ENCODE measurements at regions not wholly inside any gene's neighbourhood (a gene's known extent, or its start where the extent isn't known, plus 50 kb on each side); places are given as distances from the start of the nearest gene placed in this dataset.

DNA sequence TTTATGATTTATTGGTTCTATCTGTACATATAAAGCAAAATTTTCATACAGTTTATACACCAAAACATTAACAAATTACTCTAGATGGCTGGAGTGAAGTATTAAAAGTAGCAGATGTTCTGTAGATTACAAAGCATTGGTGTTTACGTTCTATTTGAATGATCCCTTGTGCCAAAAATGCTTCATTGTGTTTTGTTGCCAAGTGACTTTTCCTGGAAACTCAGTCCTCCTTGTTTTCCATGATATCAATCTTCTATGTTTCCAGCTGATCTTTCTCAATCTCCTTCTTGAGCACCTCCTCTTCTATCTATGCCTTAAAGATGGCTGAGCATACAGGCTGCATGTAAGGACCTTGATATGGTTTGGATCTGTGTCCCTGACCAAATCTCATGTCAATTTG, 263.6 kb upstream of the CTSO start:
- DNase-seq = no peak

DNA sequence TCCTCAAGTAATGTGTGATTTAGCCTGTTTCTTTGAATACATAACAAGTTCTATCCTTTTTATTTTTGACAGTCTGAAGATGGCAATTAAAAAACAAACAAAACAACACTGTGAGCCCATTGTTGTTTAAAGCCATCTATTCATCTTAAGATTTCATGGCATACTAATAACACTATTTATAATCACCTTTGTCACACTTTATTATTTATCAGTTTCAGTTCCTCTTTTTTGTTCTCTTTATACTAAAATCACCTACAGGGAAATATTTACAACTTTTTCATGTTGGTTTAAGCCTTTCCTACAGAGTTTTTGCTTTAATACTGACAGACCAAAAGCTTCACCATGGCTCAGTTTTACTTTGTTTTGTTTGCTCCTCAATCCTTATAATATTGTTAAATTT, 247.4 kb upstream of the CTSO start:
- no peak for DNase-seq

DNA sequence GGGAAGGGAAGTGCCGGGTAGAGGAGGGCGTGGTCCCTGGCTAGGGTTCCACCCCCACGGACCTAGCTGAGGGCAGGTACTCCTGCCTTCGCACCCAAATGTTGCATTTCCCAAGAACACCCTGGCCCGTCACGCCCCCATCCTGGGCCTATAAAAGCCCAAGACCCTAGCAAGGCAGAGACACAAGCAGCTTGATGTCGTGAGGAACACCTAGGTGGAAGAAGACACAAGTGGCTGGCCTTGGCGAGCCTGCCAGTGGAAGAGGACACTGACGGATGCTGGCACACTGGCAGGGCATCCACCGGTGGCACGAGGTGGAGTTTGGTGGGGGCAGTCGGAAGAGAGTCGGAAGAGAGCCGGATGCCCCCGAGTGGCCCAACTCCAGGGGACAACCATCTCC, 244.8 kb upstream of the CTSO start:
- DNase-seq = no peak

DNA sequence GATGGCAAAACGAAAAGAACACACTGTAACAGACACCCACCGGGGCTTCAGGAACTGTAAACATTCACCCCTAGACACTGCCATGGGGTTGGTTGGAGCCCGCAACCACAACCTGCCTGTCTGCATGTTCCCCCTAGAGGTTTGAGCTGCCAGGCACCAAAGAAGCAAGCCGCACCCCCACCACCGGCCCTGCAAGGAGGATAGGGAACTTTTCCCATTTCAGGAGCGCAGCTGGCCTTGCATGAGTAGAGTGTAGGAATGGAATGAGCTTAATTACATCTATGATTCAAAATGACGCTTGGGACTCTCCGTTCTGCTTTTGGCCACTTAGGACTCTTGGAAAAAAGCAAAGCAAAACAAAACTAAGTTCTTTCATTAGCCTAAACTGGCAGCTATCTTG, 243.6 kb upstream of the CTSO start:
- no peak for DNase-seq

DNA sequence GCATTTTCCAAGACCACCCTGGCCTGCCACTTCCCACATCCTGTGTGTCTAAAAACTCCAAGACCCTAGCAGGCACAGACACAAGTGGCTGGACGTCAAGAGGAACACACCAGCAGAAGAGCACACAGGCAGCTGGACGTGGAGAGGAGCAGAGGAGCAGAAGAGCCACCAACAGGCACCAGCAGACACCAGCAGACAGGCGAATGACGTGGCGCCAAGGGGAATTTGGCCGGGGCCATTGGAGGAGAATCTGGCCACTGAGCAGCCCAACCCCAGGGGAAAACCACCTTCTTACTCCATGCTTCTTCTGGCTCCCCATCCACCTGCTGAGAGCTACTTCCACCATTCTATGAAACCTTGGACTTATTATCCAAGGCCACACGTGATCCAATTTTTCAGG, 243.1 kb upstream of the CTSO start:
- DNase-seq = no peak

DNA sequence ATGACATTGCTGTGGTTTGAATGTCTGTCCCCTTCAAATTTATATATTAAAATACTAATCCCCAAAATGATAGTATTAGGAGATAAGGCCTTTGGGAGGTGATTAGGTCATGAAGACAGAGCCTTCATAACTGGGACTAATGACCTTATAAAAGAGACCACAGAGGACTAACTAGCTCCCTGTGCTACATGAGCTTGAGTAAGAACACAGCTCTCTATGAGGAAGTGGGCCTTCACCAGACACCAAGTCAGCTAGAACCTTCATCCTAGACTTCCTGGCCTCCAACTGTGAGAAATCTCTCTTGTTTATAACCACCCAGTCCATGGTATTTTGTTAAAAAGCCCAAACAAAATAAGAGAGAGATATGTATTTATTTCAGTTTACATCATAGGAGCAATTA, 242.2 kb upstream of the CTSO start:
- no peak for DNase-seq

DNA sequence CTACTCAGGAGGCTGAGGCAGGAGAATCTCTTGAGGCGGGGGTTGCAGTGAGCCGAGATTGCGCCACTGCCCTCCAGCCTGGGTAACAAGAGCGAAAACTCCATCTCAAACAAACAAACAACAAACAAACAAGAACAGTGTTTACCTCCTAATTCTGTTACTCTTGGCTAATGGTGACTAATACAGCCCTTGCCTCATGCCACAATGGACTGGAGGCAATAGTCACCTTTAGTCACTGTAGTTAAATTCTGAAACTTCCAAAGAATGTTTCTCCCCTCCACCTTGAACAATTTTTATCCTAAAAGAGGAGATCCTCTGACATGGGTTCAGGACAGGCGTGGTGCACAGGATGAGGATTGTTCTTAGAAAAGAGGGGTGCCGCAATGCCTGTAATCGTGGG, 241.2 kb upstream of the CTSO start:
- DNase-seq = no peak

DNA sequence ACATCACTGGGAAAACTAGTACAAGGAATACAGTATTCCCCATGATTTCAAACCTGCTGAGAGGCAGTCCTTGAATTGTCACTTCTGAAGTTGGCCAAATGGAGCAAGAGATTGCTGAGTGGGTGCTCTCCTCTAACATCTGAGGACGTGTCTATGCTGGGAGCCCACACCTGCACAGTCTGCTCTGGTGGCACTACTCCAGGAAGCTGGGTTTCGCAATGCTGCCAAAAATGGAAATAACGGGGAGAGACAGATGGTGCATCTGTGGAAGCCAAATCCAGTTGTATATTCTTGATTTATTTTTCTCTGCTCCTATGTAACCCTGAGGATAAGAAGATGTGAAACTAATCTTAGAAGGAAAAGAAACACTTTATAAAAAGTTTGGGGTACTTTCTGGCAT, 240.1 kb upstream of the CTSO start:
- no peak for DNase-seq

DNA sequence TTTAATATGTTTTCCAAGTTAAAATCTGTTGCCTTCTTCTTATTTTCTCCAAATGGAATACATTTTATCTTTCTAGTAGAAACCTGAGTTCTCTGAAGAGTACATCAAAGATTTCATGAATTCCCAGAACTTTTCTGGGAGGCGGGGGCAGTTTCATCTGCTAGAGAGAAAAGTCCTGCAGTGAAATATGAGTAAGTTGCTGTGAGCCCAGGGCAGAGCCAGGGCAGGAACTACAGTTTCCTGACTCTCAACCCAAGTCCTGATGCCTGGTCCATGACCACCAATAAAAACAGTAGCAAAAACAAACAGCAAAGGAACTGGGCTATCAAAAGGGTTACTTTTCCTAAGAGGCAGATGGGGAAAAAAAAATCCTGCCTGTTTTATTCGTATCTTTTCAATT, 239.4 kb upstream of the CTSO start:
- no peak for DNase-seq

DNA sequence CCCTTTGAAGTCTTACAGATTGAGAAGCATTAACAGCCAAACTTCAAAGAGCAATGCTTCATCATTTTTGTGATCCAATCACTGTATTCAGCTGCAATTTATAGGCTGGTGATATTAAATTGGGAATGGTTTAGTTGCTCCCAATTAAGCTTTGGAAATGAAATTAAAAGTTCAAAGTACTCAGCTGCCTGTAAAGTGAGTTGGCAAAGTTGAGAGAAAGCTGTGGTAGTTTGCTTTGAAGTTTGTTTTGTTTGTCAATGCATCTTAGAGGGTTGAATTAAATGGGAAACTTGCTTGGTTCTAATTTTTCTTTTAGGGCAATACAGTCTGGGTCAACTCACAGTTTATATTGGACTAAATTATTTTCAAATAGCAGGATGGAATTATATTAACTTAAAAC, 238.4 kb upstream of the CTSO start:
- DNase-seq = no peak

DNA sequence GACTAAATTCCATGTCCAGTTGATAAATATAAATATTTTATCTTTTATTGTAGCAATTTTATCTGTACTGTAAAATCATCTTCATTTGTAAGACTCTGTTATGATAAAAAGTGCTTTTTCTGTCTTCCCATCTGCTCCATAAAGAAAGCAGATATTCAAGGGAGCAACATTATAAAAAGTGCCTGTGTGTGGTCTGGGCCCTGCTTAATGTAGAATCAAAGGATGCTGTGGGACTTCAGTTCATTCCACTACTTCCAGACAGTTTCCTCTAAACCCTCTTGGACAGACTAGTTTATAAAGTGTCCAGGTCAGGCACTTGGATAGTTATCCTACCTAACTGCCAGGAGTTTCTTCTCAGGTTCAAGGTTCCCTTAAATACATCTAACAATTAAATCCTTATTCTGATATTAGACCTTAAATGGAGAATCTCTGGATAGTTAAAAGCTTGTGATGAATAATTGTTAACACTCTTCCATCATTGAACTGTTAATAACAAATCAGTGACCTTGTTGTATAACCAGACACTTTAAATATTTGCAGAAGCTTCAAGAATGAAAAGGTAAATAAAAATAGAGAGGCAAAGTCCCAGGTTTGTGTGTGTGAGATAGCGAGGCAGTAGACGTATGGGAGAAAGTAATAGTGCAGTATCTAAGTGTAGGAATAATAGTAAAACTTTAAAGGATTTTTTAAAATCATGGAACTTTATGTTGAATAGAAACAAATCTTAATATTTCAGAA, 237.5 kb upstream of the CTSO start:
- no peak for DNase-seq

DNA sequence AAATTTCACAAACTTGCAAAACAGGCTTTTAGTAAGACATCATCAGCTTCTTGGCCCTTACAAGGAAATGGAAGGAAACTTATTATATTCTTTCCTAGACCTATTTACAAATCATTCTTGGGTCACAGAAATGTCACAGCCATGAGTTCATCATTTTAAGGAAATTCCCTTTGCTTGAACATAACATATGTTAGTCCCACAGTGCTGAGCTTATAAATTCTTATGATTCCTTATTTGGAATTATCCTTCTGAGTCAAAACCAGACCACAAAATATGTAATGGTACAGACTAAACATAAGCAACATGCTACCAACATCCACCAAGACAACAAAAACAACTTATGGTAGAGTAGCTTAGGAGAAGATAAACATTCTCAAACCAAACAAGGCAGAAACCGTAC, 236.9 kb upstream of the CTSO start:
- DNase-seq = no peak

DNA sequence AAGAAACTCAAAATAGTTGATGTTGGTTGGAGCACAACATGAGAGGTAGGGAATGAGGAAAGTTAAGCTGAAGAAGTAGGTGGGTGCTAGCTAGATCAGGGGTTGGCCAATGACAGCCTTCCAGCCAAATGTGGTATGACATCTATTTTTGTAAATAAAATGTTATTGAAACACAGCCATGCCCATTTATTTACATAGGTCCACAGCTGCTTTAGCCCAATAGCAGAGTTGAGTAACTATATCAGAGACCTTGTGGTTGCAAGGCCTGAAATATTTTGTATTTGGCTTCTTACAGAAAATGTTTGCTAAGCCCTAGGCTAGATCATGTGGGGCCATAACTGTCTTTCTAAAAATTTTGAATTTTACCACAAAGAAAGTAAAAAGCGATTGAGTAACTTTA, 234.9 kb upstream of the CTSO start:
- DNase-seq = no peak

DNA sequence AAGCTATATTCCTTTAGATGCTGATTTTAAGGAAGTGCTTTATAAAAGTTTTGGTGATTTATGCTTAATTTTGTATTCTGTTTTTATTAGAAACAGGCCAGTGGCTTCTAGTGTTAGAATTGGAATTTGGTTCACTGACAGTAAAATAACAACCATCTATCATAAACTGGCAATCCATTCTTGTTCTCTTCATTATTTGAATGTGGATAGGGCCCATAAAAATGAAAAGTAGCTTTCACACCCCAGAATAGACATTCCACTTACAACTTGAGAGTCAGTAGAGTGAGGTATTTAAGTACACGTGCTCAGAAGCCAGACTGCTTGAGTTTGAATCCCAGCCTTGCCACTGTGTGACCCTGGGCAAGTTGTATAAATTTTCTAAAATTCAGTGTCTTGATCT, 232.4 kb upstream of the CTSO start:
- DNase-seq = no peak

DNA sequence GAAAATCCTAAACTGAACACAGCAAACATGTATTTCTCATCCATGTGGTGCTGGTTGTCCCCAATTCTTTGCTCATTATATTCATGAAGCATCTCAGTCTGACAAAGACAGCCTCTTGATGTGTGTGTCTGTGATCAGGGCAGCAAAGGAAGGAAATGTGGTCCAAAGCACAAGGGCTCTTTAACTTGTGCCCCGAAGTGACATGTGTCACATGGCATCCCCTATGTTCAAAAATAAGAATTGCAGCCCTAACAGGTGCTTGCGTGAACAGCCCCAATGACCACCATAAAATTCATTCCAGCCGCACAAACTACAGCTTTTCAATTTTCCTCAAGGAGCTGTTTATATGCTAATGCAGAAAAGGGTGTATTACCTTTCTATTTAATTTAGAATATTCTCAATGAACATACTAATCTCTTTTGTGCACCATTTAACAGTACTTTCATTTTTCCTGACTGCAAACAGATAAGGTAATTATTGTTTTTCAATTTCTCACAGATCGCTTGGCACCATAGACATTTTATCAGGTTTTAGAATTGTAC, 231.9 kb upstream of the CTSO start:
- DNase-seq = no peak

DNA sequence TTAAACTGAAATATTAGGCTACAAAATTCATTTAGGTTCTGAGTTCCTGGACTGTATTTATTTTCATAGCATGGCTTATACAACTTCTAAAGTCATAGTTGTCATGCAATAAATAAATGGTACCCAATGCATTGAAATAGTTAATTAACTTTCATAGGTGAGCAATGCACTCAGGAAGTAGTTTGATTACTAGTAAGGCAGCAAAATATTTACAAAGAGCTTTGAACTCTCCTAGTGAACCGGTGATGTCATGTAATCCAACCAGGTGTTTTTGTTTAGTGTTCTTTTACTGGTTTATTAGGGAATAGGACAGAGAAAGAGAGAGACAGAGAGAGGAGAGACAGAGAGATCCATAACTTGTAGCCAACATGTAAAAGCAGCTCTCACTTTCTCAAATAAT, 228.6 kb upstream of the CTSO start:
- no peak for DNase-seq

DNA sequence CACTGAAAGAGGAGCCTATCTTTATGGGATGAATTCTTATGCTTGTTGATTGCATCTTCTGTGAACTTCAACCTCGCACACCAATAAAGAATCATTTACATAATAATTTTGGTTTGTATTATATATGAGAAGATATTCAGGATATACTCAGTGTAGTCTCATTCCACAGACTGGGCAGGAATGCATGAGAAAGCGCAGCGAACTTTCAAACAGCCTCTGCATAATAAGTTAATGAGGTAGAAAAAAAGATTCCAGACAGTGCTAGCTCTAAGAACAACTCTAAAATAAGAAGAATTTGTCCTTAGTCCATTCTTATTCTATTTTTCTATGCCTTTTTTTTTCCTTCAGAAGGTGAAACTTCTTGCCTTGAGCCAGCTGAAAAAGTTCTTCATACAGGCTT, 224.3 kb upstream of the CTSO start:
- no peak for DNase-seq

DNA sequence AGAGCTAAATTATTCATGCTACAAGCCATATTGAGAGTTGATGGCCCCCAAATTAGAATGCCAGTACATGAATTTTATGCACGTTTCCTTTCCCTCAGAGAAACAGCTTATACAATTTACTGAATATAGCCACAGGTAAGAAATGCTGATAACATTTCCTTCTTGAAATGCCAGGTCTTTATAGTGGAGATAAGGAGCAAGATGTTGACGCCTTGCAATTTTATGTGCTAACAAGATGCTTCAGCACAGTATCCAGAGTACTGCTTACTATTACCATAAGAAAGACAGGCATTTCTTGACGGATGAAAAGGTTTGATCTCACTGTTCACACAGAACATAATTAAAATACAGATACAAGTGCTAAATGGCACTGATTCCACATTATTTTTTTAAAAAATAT, 223.2 kb upstream of the CTSO start:
- no peak for DNase-seq

DNA sequence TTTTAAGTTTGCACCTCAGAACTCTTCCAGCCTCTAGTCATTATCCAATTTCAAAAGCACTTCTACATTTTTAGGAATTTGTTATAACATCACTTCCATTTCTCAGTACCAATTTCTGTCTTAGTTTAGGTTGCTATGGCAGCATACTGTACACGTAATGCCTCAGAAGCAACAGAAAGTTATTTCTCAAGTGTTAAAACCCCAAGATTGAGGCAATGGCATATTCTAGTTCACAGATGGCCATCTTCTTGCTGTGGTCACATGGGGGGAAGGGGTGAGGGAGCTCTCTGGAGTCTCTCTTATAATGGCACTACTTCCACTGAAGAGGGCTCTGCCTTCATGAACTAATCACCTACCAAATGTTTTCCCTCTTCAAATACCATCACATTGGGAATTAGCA, 220.3 kb upstream of the CTSO start:
- DNase-seq = no peak

DNA sequence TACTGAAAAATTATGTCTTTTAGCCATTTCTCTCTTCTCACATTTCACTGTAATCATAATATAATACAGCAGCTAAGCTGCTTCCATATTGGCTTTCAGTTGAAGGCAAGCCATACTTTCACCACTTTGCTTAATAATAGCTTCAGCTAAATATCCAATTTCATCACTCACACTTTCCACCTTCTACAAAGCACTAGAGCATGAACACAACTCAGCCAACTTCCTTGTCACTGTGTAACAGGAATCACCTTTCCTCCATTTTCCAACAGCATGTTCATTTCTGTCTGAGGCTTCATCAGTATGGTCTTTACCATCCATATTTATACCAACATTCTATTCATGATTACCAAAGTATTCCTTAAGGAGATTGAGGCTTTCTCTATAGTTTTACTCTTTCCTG, 219.8 kb upstream of the CTSO start:
- no peak for DNase-seq

DNA sequence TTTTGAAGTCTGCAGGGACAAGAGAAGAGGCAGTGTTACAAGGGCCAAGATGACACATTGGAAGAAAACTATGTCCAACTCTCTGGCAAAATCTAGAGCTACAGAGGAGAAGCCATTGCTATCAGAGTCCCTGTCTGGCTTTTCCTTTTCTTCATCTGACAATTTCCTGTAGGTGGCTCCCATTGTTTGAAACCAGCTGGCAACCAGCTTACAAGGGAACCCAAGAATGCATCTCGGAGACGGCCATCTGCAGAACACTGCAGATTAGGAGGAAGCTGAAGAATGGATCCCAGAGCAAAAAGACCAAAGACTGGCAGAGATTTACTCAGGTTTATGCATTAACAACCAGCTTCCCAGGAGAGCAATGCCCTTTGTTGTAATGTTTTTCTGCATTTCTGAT, 216.2 kb upstream of the CTSO start:
- peak; percentile 52 for DNase-seq

DNA sequence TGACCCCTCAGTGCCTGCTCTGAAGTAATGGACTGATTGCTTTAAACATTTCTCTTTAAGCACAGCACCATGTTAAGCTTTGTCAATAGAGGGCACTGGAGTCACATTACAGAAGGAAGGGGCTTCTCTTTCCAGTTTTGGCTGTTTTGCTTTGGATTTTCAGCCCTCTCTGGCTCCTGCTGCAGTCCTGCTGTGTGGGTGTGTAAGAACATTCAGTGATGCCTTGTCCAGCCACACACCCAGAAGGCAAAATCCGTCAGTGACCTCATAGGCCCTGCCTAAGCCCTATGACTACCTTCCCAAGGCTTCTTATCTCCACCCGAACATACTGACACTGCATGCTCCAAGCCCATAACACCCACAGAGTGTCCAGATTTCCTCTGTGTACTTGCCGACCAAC, 215.3 kb upstream of the CTSO start:
- peak; percentile 92 for DNase-seq

DNA sequence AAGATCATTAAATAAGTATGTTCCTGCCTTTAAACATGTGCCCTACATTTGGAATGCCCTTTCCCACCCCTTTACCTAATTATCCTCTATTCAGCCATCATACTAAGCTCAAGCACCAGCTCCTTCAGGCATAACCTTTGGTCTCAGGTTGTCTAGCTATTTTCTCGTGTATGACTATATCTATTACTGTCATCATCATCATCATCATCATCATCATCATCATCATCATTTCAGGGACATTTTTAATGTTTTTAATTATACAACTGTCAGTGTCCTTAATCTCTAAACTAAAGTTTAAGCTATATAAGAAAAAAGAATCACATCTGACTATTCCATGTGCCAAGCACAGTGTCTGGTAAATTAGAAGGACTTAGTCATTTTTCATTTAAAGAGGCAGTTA, 214.6 kb upstream of the CTSO start:
- no peak for DNase-seq

DNA sequence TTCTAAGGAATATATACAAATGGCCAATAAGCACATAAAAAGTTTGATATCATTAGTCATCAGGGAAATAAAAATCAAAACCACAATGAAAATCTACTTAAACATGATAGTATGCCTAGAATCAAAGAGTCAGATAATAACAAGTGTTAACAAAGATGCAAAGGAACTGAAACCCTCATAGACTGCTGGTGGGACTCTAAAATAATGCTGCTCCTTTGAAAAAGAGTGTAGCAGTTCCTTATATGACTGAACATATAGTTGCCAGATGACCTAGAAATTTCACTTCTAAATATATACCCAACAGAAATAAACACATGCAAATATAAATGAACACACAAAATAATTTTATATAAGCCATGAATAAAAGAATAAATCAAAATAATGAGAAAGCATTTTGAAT, 205.1 kb upstream of the CTSO start:
- no peak for DNase-seq

DNA sequence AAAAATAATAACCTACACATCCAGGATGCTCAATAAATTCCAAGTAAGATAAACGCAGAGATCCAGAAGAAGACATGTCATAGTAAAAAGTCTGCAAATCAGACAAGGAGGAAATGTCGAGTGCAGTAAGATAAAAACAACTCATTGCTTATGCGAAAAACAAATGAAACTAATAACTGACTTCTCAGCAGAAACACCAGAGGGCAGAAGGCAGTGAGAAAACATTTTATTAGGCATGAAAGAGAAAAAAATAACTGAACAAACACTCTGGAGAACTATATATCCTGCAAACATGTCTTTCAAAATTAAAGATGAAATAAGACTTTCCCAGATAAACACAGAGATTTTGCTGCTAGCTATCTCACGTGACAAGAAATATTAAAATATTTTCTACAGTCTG, 201.3 kb upstream of the CTSO start:
- DNase-seq = no peak

DNA sequence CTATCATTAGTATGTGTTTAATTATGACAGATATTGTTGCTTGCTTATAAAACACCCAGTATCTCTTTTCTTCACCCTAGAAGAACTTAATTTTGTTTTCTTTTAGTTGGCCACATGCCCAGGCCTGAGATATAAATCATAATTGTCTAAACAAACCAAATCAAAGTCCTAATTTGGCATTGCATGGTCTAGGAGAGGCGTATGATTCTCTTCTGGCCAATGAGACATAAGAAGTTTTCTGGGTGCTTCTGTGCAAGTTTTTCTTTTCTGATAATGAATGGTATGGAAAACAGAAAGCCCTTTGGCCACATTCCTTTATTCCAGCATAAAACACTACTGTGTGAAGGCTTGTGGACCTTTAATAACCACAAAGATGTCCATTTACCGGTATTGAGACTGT, 192.9 kb upstream of the CTSO start:
- DNase-seq = no peak

Measured in islet precursor cell (in vitro differentiated cells).